GM23338 (cell line): ENCODE measurements at regions not wholly inside any gene's neighbourhood (a gene's known extent, or its start where the extent isn't known, plus 50 kb on each side); places are given as distances from the start of the nearest gene placed in this dataset.

ENCODE experiments used
- CREB1 ChIP-seq: fragments of 250-450 bp; sonication (Bioruptor Pico); IDR thresholded peaks from 2 replicates; pipeline ENCODE4 v1.5.0; 2020; ENCODE audit warnings: low read depth, mild to moderate bottlenecking, moderate library complexity
- EZH2 ChIP-seq: fragments of 200-600 bp; sonication (generic); IDR thresholded peaks from one replicate; pipeline ENCODE4 v1.8.0; 2017; ENCODE audit warnings: antibody characterized with exemption, mild to moderate bottlenecking, low read depth; ENCODE audit not compliant: unreplicated experiment
- EZH2phosphoT487 ChIP-seq: fragments of 200-600 bp; sonication (generic); IDR thresholded peaks from one replicate; pipeline ENCODE4 v1.8.1; 2018; ENCODE audit warnings: antibody characterized with exemption; ENCODE audit not compliant: unreplicated experiment
- JUNB ChIP-seq: IDR thresholded peaks from one replicate; pipeline ENCODE4 v1.6.1; 2016; ENCODE audit warnings: antibody characterized with exemption; ENCODE audit not compliant: unreplicated experiment
- POLR2AphosphoS5 ChIP-seq: IDR thresholded peaks from 2 replicates; pipeline ENCODE4 v1.6.1; 2016; ENCODE audit warnings: antibody characterized with exemption, low read depth
- STAT1 ChIP-seq: IDR thresholded peaks from one replicate; pipeline ENCODE4 v1.6.1; 2016; ENCODE audit warnings: antibody characterized with exemption; ENCODE audit not compliant: unreplicated experiment
- ZNF331 ChIP-seq: fragments of 250-450 bp; sonication (Bioruptor Pico); IDR thresholded peaks from 2 replicates; pipeline ENCODE4 v1.5.0; 2020; ENCODE audit warnings: low read depth, mild to moderate bottlenecking, moderate library complexity
- TF ChIP-seq, protein P1 (sequence below), 2 experiments: fragments of 200-600 bp in 1 of 2; sonication (generic) in 1 of 2; conservative IDR thresholded peaks; 2 replicates each; pipeline versions ENCODE4 v1.5.1 to v1.6.1; 2016 to 2017; ENCODE audit warnings: antibody characterized with exemption in 2 of 2, low read depth in 2 of 2, mild to moderate bottlenecking in 2 of 2, moderate library complexity in 1 of 2
- TF ChIP-seq, protein P2 (sequence below): IDR thresholded peaks from one replicate; pipeline ENCODE4 v1.6.1; 2018; ENCODE audit warnings: antibody characterized with exemption; ENCODE audit not compliant: unreplicated experiment

DNA sequence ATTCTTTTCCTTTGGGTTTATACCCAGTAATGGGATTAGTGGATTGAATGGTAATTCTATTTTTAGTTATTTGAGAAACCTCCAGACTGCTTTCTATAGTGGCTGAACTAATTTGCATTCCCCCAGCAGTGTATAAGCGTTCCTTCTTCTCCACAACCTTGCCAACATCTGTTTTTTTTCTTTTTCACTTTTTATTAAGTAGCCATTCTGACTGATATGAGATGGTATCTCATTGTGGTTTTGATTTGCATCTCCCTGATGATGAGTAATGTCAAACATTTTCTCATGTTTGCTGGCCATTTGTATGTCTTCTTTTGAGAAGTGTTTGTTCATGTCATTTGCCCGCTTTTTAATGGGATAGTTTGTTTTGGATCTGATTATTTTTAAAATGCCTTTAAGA, 64.1 kb upstream of the MEIS1 start:
- TF ChIP-seq EZH2phosphoT487 (no peak), EZH2 (no peak), POLR2AphosphoS5 (no peak), CREB1 (no peak), ZNF331 (CRISPR knock-in tag) (no peak), STAT1 (no peak), JUNB (no peak)
- TF ChIP-seq, protein P1, sequence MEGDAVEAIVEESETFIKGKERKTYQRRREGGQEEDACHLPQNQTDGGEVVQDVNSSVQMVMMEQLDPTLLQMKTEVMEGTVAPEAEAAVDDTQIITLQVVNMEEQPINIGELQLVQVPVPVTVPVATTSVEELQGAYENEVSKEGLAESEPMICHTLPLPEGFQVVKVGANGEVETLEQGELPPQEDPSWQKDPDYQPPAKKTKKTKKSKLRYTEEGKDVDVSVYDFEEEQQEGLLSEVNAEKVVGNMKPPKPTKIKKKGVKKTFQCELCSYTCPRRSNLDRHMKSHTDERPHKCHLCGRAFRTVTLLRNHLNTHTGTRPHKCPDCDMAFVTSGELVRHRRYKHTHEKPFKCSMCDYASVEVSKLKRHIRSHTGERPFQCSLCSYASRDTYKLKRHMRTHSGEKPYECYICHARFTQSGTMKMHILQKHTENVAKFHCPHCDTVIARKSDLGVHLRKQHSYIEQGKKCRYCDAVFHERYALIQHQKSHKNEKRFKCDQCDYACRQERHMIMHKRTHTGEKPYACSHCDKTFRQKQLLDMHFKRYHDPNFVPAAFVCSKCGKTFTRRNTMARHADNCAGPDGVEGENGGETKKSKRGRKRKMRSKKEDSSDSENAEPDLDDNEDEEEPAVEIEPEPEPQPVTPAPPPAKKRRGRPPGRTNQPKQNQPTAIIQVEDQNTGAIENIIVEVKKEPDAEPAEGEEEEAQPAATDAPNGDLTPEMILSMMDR (conservative IDR thresholded peaks at IDR 0.05; ENCODE audit: low read depth in 2 of 2): no peak
- TF ChIP-seq, protein P2, sequence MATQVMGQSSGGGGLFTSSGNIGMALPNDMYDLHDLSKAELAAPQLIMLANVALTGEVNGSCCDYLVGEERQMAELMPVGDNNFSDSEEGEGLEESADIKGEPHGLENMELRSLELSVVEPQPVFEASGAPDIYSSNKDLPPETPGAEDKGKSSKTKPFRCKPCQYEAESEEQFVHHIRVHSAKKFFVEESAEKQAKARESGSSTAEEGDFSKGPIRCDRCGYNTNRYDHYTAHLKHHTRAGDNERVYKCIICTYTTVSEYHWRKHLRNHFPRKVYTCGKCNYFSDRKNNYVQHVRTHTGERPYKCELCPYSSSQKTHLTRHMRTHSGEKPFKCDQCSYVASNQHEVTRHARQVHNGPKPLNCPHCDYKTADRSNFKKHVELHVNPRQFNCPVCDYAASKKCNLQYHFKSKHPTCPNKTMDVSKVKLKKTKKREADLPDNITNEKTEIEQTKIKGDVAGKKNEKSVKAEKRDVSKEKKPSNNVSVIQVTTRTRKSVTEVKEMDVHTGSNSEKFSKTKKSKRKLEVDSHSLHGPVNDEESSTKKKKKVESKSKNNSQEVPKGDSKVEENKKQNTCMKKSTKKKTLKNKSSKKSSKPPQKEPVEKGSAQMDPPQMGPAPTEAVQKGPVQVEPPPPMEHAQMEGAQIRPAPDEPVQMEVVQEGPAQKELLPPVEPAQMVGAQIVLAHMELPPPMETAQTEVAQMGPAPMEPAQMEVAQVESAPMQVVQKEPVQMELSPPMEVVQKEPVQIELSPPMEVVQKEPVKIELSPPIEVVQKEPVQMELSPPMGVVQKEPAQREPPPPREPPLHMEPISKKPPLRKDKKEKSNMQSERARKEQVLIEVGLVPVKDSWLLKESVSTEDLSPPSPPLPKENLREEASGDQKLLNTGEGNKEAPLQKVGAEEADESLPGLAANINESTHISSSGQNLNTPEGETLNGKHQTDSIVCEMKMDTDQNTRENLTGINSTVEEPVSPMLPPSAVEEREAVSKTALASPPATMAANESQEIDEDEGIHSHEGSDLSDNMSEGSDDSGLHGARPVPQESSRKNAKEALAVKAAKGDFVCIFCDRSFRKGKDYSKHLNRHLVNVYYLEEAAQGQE: no peak
